GM12872 (cell line): ENCODE measurements at regions not wholly inside any gene's neighbourhood (a gene's known extent, or its start where the extent isn't known, plus 50 kb on each side); places are given as distances from the start of the nearest gene placed in this dataset.

ENCODE experiments used
- CTCF ChIP-seq: IDR thresholded peaks from 3 replicates; pipeline ENCODE4 v1.5.1; 2011; ENCODE audit warnings: low read depth, mild to moderate bottlenecking, low read length, moderate library complexity; ENCODE audit not compliant: insufficient read depth

DNA sequence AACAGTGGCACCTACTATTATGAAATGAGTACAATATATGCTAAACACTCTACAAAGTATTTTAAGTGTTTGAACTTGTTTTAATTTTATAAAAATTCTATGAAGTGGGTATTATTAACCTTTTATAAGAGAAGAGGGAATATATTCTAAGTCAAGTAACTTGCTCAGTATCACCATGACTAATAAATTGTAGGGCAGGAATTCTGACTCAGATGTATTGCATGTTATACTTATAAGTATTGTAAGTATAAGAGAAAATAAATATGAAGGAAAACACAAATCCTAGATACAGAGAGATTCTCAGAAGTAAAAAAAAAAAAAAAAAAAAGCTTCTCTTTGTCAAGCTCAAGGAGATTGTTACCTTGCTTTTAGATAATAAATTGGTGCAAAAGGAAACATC lies 893.2 kb downstream of the SLC16A7 start:
- no peak for TF ChIP-seq CTCF

GRCh38 chr12:60494244-60494643 lies 898.4 kb downstream of the SLC16A7 start:
- TF ChIP-seq CTCF = peak; percentile 55

GRCh38 chr12:60498656-60499055 lies 902.8 kb downstream of the SLC16A7 start:
- TF ChIP-seq CTCF = no peak

DNA sequence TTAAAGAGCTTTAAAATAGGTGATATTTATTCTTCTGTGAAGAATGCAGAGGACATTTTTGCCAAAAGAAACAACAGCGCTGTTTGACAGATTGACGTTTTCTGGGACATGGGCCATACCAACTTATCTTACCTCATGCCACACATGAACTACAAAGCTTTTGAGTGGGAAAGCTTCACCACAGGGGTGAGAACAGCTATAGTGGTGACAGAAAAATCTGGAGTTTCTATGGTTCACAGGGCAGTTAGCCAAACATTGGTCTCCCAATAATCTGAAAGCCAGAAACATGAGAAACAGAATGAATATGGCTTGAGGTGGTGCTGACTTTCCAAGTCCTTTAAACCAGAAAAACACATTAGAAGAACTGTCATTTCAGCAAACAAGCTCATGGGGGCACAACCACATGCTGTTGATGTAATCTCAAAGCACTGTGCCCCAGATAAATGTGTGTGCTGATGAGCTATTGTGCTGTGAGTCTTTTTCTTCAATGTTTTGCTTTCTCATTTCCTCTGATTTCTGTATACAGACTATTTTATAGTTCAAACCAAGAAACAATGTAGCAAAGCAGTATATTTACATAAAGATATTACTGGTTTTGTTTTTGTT lies 905.4 kb downstream of the SLC16A7 start:
- no peak for TF ChIP-seq CTCF

GRCh38 chr12:60522684-60523400 lies 927.0 kb downstream of the SLC16A7 start:
- TF ChIP-seq CTCF = no peak

- TF ChIP-seq CTCF = no peak
These were observed 933.4 kb downstream of the SLC16A7 start for GRCh38 chr12:60529261-60529660.

GRCh38 chr12:60529723-60530122 lies 933.9 kb downstream of the SLC16A7 start:
- no peak for TF ChIP-seq CTCF
